AG09319 (cell line): ENCODE measurements at regions not wholly inside any gene's neighbourhood (a gene's known extent, or its start where the extent isn't known, plus 50 kb on each side); places are given as distances from the start of the nearest gene placed in this dataset.

ENCODE experiments used
- DNase-seq: peaks from one replicate; pipeline ENCODE4 v3.0.0-alpha.2; 2010; ENCODE audit warnings: low read depth; ENCODE audit errors: extremely low read depth
- TF ChIP-seq, protein P1 (sequence below): IDR thresholded peaks from 2 replicates; pipeline ENCODE4 v1.5.1; 2011; ENCODE audit warnings: low read depth, mild to moderate bottlenecking, inconsistent platforms, low read length, moderate library complexity

DNA sequence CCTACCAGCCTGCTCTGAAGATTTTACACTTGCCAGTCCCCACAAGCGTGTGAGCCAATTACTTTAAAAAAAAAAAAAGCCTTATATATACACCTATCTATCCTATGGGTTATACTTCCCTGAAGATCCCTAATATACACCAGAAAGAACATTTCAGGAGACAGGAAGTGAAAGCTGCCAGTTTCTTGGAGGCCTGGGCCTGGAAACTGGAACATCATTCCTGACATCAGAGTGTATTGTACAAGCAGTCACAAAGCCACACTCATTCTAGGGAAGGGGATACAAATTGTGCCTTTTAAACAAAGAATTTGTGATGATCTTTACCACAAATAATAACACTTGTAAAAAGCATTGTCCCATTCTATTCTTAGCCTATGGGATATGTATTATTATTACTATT is 98.3 kb upstream of the FBN2 start:
- DNase-seq, result no peak
- TF ChIP-seq, protein P1, sequence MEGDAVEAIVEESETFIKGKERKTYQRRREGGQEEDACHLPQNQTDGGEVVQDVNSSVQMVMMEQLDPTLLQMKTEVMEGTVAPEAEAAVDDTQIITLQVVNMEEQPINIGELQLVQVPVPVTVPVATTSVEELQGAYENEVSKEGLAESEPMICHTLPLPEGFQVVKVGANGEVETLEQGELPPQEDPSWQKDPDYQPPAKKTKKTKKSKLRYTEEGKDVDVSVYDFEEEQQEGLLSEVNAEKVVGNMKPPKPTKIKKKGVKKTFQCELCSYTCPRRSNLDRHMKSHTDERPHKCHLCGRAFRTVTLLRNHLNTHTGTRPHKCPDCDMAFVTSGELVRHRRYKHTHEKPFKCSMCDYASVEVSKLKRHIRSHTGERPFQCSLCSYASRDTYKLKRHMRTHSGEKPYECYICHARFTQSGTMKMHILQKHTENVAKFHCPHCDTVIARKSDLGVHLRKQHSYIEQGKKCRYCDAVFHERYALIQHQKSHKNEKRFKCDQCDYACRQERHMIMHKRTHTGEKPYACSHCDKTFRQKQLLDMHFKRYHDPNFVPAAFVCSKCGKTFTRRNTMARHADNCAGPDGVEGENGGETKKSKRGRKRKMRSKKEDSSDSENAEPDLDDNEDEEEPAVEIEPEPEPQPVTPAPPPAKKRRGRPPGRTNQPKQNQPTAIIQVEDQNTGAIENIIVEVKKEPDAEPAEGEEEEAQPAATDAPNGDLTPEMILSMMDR, result no peak

DNA sequence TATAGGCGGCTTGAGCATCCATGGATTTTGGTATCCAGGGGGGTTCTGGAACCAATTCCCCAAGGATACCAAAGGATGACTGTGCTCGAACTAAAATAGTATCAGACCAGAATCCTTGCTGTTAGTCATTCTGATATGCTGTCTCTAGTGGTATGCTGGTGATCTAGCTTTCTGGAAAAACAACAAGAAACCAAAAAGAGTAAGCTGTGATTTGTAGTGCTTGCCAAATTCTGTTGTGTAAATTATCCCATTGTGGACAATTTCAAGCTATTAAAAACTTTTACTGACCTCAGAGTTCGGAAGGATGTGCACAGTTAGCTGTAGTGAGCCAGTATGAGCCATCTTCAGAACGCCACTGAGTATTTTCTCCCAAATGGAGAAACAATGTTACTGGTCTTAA is 99.0 kb upstream of the FBN2 start:
- no peak for DNase-seq
- TF ChIP-seq, protein P1, result no peak; the same call in 1 of the 2 replicates

- TF ChIP-seq, protein P1, result no peak
- no peak for DNase-seq
Measured at GRCh38 chr5:128641861-128642260, 103.8 kb upstream of the FBN2 start.

DNA sequence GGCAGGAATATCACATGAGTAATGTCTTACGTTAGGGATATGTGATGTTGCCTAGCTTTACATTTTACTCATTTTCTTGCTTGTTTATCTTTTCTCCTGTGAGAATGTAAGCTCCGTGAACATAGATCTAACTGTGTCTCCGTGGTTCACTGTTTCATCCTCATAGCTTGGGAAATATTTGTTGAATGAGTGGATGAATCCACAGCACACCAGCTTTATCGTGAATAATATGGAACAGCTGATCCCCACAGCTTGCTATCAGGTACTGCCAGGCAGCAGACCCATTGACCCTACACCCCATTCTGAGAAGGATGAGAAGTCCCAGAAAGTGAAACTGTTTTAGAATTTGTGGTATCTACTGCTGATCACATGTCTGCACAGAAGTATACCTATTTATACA is 106.8 kb upstream of the FBN2 start:
- DNase-seq, result peak; percentile 27
- TF ChIP-seq, protein P1, result no peak

DNA sequence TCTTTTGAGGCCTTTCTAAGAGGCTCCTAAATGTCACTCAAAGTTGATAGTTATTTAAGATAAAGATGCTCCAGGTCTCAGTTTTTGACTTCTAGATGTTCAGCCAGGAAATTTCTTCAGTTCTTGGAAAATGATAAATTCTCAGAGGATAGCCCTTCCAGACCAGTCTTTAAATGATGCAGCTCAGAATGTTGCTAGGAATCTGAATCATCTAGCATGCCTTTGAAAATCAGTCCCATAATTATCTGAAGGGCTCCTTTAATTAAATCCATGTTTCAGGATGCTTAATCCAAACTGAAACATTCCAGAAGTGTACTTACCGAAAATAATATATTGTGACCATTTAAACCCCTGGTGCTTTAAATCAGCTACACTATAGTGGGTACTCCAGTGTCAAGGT is 107.5 kb upstream of the FBN2 start:
- DNase-seq, result no peak
- TF ChIP-seq, protein P1, result no peak

GRCh38 chr5:128646176-128646575 is 108.1 kb upstream of the FBN2 start:
- TF ChIP-seq, protein P1, result no peak

GRCh38 chr5:128649192-128649591 is 111.1 kb upstream of the FBN2 start:
- peak; percentile 70 for DNase-seq
- TF ChIP-seq, protein P1, result no peak

More at GRCh38 chr5:128646176-128646575, 108.1 kb upstream of the FBN2 start:
- DNase-seq, result no peak
